IMR-90 (cell line): ENCODE measurements at regions not wholly inside any gene's neighbourhood (a gene's known extent, or its start where the extent isn't known, plus 50 kb on each side); places are given as distances from the start of the nearest gene placed in this dataset.

ENCODE experiments used
- ATAC-seq: fragments of 200-7000 bp; cut with Tn5 transposase; 2 replicates; pipeline ENCODE4 v1.9.1; 2020; ENCODE audit warnings: low read depth, mild to moderate bottlenecking, moderate library complexity
- BruUV-seq: library from RNA; stranded (reverse); fragments of 400-500 nt; replicated peaks from 2 replicates; lab custom pipeline; 2021; lab: Mats Ljungman, UMichigan
- CTCF ChIA-PET: fragments of 300-600 bp; formaldehyde crosslinking; extraction: SDS; loops from one replicate; lab custom pipeline; 2021; ENCODE audit warnings: antibody characterized with exemption; lab: Yijun Ruan, JAX
- POLR2A ChIA-PET: fragments of 300-600 bp; sonication (Branson Sonifier 250); formaldehyde crosslinking; loops from one replicate; lab custom pipeline; 2022; ENCODE audit warnings: antibody characterized with exemption; ENCODE audit not compliant: unreplicated experiment; lab: Charles Lee
- DNase-seq: peaks from one replicate; pipeline ENCODE4 v3.0.0; 2013
- H2AFZ ChIP-seq: replicated peaks from 2 replicates; pipeline ENCODE3; 2013; ENCODE audit warnings: low read length, mild to moderate bottlenecking; ENCODE audit not compliant: poor library complexity
- H2AK5ac ChIP-seq: 2 replicates; pipeline ENCODE4 v1.6.1; 2013; ENCODE audit warnings: low read depth, low read length, inconsistent platforms
- H2AK9ac ChIP-seq: replicated peaks from 2 replicates; pipeline ENCODE3; 2013; ENCODE audit warnings: mild to moderate bottlenecking, low read depth, low read length, moderate library complexity; ENCODE audit not compliant: poor library complexity
- H2BK120ac ChIP-seq: 2 replicates; pipeline ENCODE4 v1.6.1; 2013; ENCODE audit warnings: low read depth, low read length, inconsistent platforms
- H2BK15ac ChIP-seq: 3 replicates; pipeline ENCODE4 v1.6.1; 2013; ENCODE audit warnings: low read depth, low read length, inconsistent platforms
- H2BK20ac ChIP-seq: 2 replicates; pipeline ENCODE4 v1.6.1; 2013; ENCODE audit warnings: low read depth, mild to moderate bottlenecking, inconsistent platforms, low read length, moderate library complexity
- H2BK5ac ChIP-seq: 2 replicates; pipeline ENCODE4 v1.6.1; 2013; ENCODE audit warnings: mild to moderate bottlenecking, low read depth, low read length, inconsistent platforms; ENCODE audit not compliant: poor library complexity, severe bottlenecking
- H3K14ac ChIP-seq: replicated peaks from 2 replicates; pipeline ENCODE4 v1.6.1; 2013; ENCODE audit warnings: low read depth, low read length, inconsistent platforms
- H3K18ac ChIP-seq: 2 replicates; pipeline ENCODE4 v1.6.1; 2013; ENCODE audit warnings: low read depth, low read length, control low read depth
- H3K23ac ChIP-seq: 2 replicates; pipeline ENCODE4 v1.6.1; 2013; ENCODE audit warnings: low read depth, low read length, inconsistent platforms
- H3K27ac ChIP-seq: 2 replicates; pipeline ENCODE4 v1.5.1; 2013; ENCODE audit warnings: mild to moderate bottlenecking, control low read depth, low read length; ENCODE audit not compliant: insufficient read depth
- H3K27me3 ChIP-seq: 2 replicates; pipeline ENCODE4 v1.6.1; 2013; ENCODE audit warnings: low read length; ENCODE audit not compliant: control insufficient read depth, insufficient read depth
- H3K36me3 ChIP-seq: 2 replicates; pipeline ENCODE4 v1.6.1; 2013; ENCODE audit warnings: low read length, mixed read lengths; ENCODE audit not compliant: control insufficient read depth, insufficient read depth
- H3K4ac ChIP-seq: 2 replicates; pipeline ENCODE4 v1.6.1; 2013; ENCODE audit warnings: low read depth, low read length, inconsistent platforms
- H3K4me1 ChIP-seq: 2 replicates; pipeline ENCODE4 v1.6.1; 2013; ENCODE audit warnings: low read length, mixed read lengths; ENCODE audit not compliant: control insufficient read depth, insufficient read depth
- H3K4me2 ChIP-seq: 2 replicates; pipeline ENCODE4 v1.6.1; 2013; ENCODE audit warnings: low read depth, mild to moderate bottlenecking, control low read depth, low read length, moderate library complexity
- H3K4me3 ChIP-seq: 2 replicates; pipeline ENCODE4 v1.5.1; 2013; ENCODE audit warnings: low read depth, mild to moderate bottlenecking, control low read depth, low read length, moderate library complexity; ENCODE audit not compliant: insufficient read depth
- H3K56ac ChIP-seq: 2 replicates; pipeline ENCODE4 v1.6.1; 2013; ENCODE audit warnings: low read length, inconsistent platforms; ENCODE audit not compliant: insufficient read depth; ENCODE audit errors: extremely low read depth
- H3K79me1 ChIP-seq, 2 experiments: 2 replicates each; pipeline ENCODE4 v1.6.1; 2013; ENCODE audit warnings: low read length in 2 of 2, inconsistent platforms in 1 of 2, low read depth in 1 of 2
- H3K9ac ChIP-seq: 2 replicates; pipeline ENCODE4 v1.6.1; 2013; ENCODE audit warnings: low read depth, low read length, control low read depth
- H3K9me1 ChIP-seq: 2 replicates; pipeline ENCODE4 v1.6.1; 2013; ENCODE audit warnings: low read length, inconsistent platforms; ENCODE audit not compliant: insufficient read depth
- H3K9me3 ChIP-seq: 2 replicates; pipeline ENCODE4 v1.6.1; 2013; ENCODE audit warnings: low read length; ENCODE audit not compliant: control insufficient read depth, insufficient read depth
- H4K20me1 ChIP-seq: 2 replicates; pipeline ENCODE4 v1.6.1; 2013; ENCODE audit warnings: low read length, inconsistent platforms; ENCODE audit not compliant: insufficient read depth
- H4K5ac ChIP-seq: 2 replicates; pipeline ENCODE4 v1.6.1; 2013; ENCODE audit warnings: mild to moderate bottlenecking, low read depth, low read length, control low read depth
- H4K8ac ChIP-seq, 2 experiments: 2 replicates each; pipeline ENCODE4 v1.6.1; 2013; ENCODE audit warnings: low read depth in 2 of 2, low read length in 2 of 2, control low read depth in 1 of 2, inconsistent platforms in 1 of 2
- H4K91ac ChIP-seq: 2 replicates; pipeline ENCODE4 v1.6.1; 2013; ENCODE audit warnings: low read depth, low read length, inconsistent platforms; ENCODE audit not compliant: insufficient read depth
- BHLHE40 ChIP-seq: fragments of 150-350 bp; IDR thresholded peaks from 2 replicates; pipeline ENCODE4 v1.6.1; 2016; ENCODE audit warnings: mild to moderate bottlenecking, low read depth, low read length
- CEBPB ChIP-seq: IDR thresholded peaks from 2 replicates; pipeline ENCODE4 v1.6.1; 2012; ENCODE audit warnings: low read depth, low read length, improper control_type of control experiment
- CHD1 ChIP-seq: IDR thresholded peaks from 2 replicates; pipeline ENCODE4 v1.6.1; 2012; ENCODE audit warnings: low read depth, low read length, improper control_type of control experiment
- CTCF ChIP-seq: conservative IDR thresholded peaks from 2 replicates; pipeline ENCODE4 v1.5.1; 2012; ENCODE audit warnings: mild to moderate bottlenecking, low read depth, low read length, improper control_type of control experiment
- ELK1 ChIP-seq: fragments of 150-350 bp; IDR thresholded peaks from 2 replicates; pipeline ENCODE4 v1.6.1; 2016; ENCODE audit warnings: low read depth, mild to moderate bottlenecking, low read length, moderate library complexity, borderline replicate concordance
- FOS ChIP-seq: fragments of 150-350 bp; IDR thresholded peaks from 2 replicates; pipeline ENCODE4 v1.6.1; 2016; ENCODE audit warnings: low read depth, low read length
- MAFK ChIP-seq: IDR thresholded peaks from 2 replicates; pipeline ENCODE4 v1.6.1; 2012; ENCODE audit warnings: low read depth, low read length, improper control_type of control experiment
- MAZ ChIP-seq: IDR thresholded peaks from 2 replicates; pipeline ENCODE4 v1.6.1; 2012; ENCODE audit warnings: low read depth, mild to moderate bottlenecking, low read length, improper control_type of control experiment, moderate library complexity, borderline replicate concordance
- MXI1 ChIP-seq: IDR thresholded peaks from 2 replicates; pipeline ENCODE4 v1.6.1; 2012; ENCODE audit warnings: low read depth, mild to moderate bottlenecking, low read length, moderate library complexity, borderline replicate concordance
- NFE2L2 ChIP-seq: fragments of 150-350 bp; IDR thresholded peaks from 2 replicates; pipeline ENCODE4 v1.6.1; 2016; ENCODE audit warnings: low read depth, mild to moderate bottlenecking, low read length
- POLR2A ChIP-seq: IDR thresholded peaks from 2 replicates; pipeline ENCODE4 v1.6.1; 2012; ENCODE audit warnings: mild to moderate bottlenecking, low read depth, low read length
- RAD21 ChIP-seq: IDR thresholded peaks from 2 replicates; pipeline ENCODE4 v1.6.1; 2012; ENCODE audit warnings: low read length, improper control_type of control experiment
- RCOR1 ChIP-seq: IDR thresholded peaks from 2 replicates; pipeline ENCODE4 v1.6.1; 2012; ENCODE audit warnings: mild to moderate bottlenecking, low read length, improper control_type of control experiment; ENCODE audit not compliant: insufficient replicate concordance
- RFX5 ChIP-seq: IDR thresholded peaks from 2 replicates; pipeline ENCODE4 v1.8.0; 2012; ENCODE audit warnings: low read depth, mild to moderate bottlenecking, low read length, moderate library complexity
- SMC3 ChIP-seq: fragments of 150-350 bp; IDR thresholded peaks from 2 replicates; pipeline ENCODE4 v1.6.1; 2016; ENCODE audit warnings: low read depth, mild to moderate bottlenecking, antibody characterized with exemption, low read length, moderate library complexity
- USF2 ChIP-seq: fragments of 150-350 bp; IDR thresholded peaks from 2 replicates; pipeline ENCODE4 v1.6.1; 2017; ENCODE audit warnings: mild to moderate bottlenecking, antibody characterized with exemption, low read length, low read depth
- WGBS, 2 experiments: methylation state at CpG; one replicate each; pipeline versions ENCODE4 v1.1.5 to v1.1.7; 2013; ENCODE audit warnings: missing lambda C conversion rate in 2 of 2; ENCODE audit not compliant: insufficient read length in 1 of 2; ENCODE audit errors: extremely low coverage in 2 of 2; 5-methylcytosine and 5-hydroxymethylcytosine counted together
- dilution Hi-C: fragments of 300-500 bp; cut with HindIII; formaldehyde crosslinking; loops from one replicate; pipeline ENCODE4 v1.14.3; 2018; ENCODE audit warnings: low sequenced_read_pairs; ENCODE audit not compliant: unreplicated experiment
- in situ Hi-C: fragments of 300-500 bp; cut with MboI; formaldehyde crosslinking; loops from 3 replicates; pipeline ENCODE4 v1.14.3; 2019; ENCODE audit warnings: low sequenced_read_pairs, inconsistent platforms, mixed read lengths
- intact Hi-C: fragments of 100-400 bp; cut with micrococcal nuclease; formaldehyde crosslinking; loops from 2 replicates; pipeline ENCODE4 v1.10.0; 2022

- in situ Hi-C loops (no loop called here), intact Hi-C loops (loop anchor here (5.0 kb wide), 1 partner anchor 541 kb away; no protein-coding TSS in a partner anchor), dilution Hi-C loops (no loop called here)
- Histone ChIP-seq H2BK20ac (no peak overlapping the region), H3K4me2 (no peak overlapping the region), H3K18ac (no peak overlapping the region), H3K36me3 (no peaks in the 10 kb centered on the region), H3K14ac (no peak overlapping the region), H3K4me3 (no peak overlapping the region), H4K5ac (no peak overlapping the region), H4K8ac (no peak overlapping the region), H2BK15ac (no peak overlapping the region), H3K23ac (no peak overlapping the region), H2BK5ac (no peak overlapping the region), H3K9me1 (no peaks in the 10 kb centered on the region), H3K9me3 (no peaks in the 10 kb centered on the region), H4K91ac (no peak overlapping the region), H3K27me3 (no peaks in the 10 kb centered on the region), H2BK120ac (no peak overlapping the region), H3K79me1 (no peaks in the 10 kb centered on the region), H2AK5ac (no peak overlapping the region), H3K4ac (no peak overlapping the region), H3K27ac (no peak overlapping the region), H4K20me1 (no peaks in the 10 kb centered on the region), H3K4me1 (peaks cover 3% of the 10 kb centered on the region; the same call in 1 of the 2 replicates), H2AFZ (no peak overlapping the region), H3K56ac (no peak overlapping the region), H2AK9ac (no peak overlapping the region), H3K9ac (no peak overlapping the region)
- no peak for TF ChIP-seq POLR2A
- TF ChIP-seq CHD1: no peak
- TF ChIP-seq USF2: no peak
- no peak for TF ChIP-seq CTCF
- TF ChIP-seq MAFK: no peak
- TF ChIP-seq RAD21: no peak
- no peak for TF ChIP-seq FOS
- TF ChIP-seq NFE2L2: no peak
- no peak for TF ChIP-seq MXI1
- TF ChIP-seq RCOR1: no peak
- no peak for TF ChIP-seq MAZ
- no peak for TF ChIP-seq RFX5
- no peak for TF ChIP-seq CEBPB
- TF ChIP-seq ELK1: no peak
- TF ChIP-seq BHLHE40: no peak
- TF ChIP-seq SMC3: no peak
- BruUV-seq: no TSS peak
- POLR2A ChIA-PET: no interaction called here
- ATAC-seq (no peak), DNase-seq (no peak)
- CTCF ChIA-PET: no interaction called here
- WGBS, 2 experiments: 100% methylated on average over 1 of the region's 1 CpG; no CpG with 5 or more reads in 1 of the 2 experiments
Measured at GRCh38 chr4:106418444-106418843, 49.9 kb upstream of the GIMD1 start.
